KBM-7 (cell line): ENCODE measurements at regions not wholly inside any gene's neighbourhood (a gene's known extent, or its start where the extent isn't known, plus 50 kb on each side); places are given as distances from the start of the nearest gene placed in this dataset.

ENCODE experiments used
- DNase-seq: peaks from one replicate; pipeline ENCODE4 v3.0.0-alpha.2; 2015
- in situ Hi-C: fragments of 300-500 bp; cut with MboI; formaldehyde crosslinking; loops from 2 replicates; pipeline ENCODE4 v1.14.3; 2020; ENCODE audit warnings: low sequenced_read_pairs, low pct_unique_long_range_greater_than_20kb, mixed read lengths

- DNase-seq, result no peak
- in situ Hi-C loops, result no loop called here
Measured at GRCh38 chr5:98064118-98064685, 709.3 kb upstream of the RGMB start.

DNA sequence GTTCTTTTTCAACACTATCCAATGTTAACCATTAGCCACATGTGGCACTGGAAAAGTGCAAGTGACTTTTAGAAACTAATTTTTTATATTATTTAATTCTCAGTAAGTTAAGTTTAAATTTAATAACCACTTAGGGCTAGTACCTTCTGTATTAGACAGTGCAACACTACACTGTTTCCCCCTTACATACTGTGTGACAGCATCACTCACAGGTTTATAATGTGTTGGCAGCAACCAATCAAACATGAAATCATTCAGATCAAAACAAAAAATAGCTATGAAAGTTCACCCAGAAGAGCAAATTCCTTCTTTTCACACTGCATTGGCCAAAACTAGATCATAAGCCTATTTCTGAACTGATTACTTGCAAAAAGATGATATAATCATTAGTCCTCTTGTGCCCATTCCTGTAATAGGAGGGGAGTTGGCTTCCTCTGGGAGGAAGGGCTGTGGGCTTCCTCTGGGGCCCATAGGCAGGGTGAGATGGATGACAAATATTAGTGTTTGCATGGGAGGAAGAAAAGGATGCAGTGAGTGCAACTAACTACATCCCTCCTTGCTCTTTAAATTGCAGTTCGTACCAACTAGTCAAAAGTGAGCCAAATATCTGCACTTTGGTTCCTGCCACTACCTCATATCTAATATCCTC, 708.1 kb upstream of the RGMB start:
- in situ Hi-C loops, result no loop called here
- DNase-seq, result no peak

DNA sequence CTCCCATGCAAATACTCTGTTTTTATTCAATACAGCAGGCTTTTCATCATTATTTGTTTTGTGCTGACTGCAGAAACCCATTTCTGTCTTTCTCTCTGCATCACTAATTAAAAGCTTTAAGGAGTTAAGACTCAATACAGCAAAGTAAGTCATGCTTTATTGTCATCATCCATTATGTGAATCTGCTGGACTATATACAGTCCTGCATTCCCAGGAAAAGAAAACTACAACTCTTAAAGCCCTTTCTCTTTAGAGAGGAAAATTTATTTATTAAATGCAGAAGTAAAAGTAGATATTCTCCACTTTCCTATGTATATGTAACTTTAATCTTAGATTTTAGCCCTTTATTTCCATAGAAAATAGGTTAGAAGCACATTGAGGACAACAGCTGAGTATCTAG, 706.6 kb upstream of the RGMB start:
- no peak for DNase-seq
- in situ Hi-C loops, result no loop called here

DNA sequence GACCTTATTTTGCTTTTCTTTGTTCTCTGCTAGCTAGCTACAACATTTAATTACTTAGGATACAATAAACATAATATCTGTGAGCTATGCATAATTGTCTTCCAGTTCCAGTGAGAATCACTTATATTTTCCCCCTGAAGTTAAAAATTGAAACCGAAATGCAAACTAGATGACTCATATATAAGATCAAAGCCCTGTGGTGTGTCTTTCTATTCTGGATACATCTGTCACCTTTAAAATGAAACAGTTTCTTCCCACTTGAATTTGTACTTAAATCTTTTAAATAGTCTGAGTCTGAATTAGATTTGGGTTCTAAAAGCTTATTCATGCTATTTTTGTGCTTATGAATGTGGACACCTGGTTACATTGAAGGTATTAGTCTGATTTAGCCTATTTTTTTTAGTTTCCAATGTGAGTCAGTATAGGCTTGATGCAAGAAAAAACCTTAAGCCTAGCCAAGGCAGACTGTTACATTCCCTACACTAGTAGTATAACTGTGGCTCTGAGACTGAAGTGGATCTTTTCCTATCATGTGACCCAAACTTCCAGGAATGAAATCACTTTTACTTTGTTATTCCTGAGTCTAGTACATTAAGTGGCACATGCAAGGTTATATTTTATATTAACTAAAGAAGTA, 703.5 kb upstream of the RGMB start:
- no peak for DNase-seq
- in situ Hi-C loops, result no loop called here

GRCh38 chr5:98072921-98073320, 700.5 kb upstream of the RGMB start:
- no peak for DNase-seq
- in situ Hi-C loops, result no loop called here

DNA sequence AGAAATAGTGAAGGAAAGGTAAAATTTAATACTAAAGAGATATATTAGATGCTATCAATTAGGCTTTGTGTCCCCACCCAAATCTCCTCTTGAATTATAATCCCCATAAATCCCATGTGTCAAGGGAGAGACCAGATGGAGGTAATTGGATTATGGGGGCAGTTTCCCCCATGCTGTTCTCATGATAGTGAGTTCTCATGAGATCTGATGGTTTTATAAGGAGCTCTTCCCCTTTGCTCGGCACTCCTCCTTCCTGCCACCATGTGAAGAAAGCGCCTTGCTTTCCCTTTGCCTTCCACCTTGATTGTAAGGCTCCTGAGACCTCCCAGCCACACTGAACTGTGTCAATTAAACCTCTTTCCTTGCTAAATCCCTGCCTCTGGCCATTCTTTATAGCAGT, 697.0 kb upstream of the RGMB start:
- in situ Hi-C loops, result no loop called here
- DNase-seq, result no peak

GRCh38 chr5:98085593-98085992, 687.9 kb upstream of the RGMB start:
- in situ Hi-C loops, result no loop called here
- DNase-seq, result no peak

GRCh38 chr5:98095072-98095471, 678.4 kb upstream of the RGMB start:
- no peak for DNase-seq
- in situ Hi-C loops, result no loop called here

DNA sequence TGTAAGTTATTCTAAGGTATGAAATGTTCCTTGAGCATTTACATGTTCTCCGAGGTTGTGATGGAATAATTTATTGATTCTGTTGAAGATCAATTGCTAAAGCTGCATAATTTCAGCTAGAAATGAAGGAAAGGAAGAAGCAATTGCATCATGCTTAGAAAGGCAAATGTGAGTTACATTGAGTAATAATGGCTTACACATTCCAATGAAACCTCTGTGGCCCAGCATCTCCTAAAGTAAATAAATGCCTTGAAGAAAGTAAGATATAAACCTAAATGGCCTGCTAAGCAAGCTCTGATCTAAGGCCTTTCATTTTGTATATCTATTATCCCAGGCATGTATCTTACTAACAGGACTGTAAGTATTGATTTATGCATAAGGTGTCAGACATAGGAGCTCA, 677.3 kb upstream of the RGMB start:
- in situ Hi-C loops, result no loop called here
- DNase-seq, result no peak

DNA sequence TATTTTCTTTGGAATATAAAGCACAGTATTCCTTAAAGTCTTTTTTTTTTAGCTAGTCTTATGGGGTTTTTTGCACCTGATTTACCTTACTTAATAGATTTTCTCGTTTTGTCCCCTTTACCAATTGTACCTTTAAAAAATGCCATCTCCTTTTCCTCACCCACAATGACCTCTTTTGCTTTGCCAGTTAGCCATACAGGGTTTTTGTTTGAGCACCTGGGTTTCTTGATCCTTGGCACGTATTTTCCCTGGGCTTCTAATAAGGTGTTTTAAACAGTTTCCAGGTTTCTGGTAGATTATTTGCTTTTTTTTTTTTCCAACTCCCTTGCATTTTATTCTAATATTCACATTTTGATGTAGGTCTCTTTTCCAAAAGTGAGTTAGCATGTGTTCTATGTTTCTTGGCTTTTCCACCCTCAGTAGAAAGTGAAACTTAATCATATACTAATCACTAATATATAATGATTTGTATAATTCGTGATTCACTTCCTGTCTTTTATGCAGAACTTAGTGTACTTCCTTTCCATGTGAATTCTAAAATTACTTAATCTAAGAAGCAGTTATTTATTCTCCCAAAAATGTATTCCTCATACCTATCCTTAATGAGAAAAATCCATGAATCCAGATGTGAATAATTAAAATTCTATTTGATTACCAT, 673.9 kb upstream of the RGMB start:
- DNase-seq, result no peak
- in situ Hi-C loops, result no loop called here

- DNase-seq, result no peak
- in situ Hi-C loops, result no loop called here
Measured at GRCh38 chr5:98101131-98101530, 672.3 kb upstream of the RGMB start.

GRCh38 chr5:98102936-98103335, 670.5 kb upstream of the RGMB start:
- in situ Hi-C loops, result no loop called here

GRCh38 chr5:98103807-98104206, 669.7 kb upstream of the RGMB start:
- in situ Hi-C loops, result no loop called here
- no peak for DNase-seq

More at GRCh38 chr5:98102936-98103335, 670.5 kb upstream of the RGMB start:
- no peak for DNase-seq

- in situ Hi-C loops, result no loop called here
- no peak for DNase-seq
Measured at GRCh38 chr5:98104454-98105188, 668.8 kb upstream of the RGMB start.

DNA sequence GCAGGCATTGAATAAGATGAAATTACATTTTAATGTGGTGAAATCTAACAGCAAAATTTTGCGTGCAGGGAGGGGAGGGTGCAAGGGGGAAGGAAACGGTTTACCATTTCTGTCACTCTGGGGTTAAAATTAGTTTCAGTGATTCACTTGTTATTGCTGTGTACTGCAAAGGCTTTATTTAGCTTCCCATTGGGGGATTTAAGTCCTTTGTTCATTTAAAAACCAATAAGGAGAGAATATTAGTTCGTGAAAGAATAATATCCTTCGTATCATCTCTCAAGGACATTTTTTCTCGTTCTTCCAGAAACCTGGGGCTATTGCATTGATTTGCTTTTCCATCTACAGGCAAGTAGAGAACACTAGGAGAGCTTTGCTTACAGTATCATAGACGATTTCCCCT, 667.8 kb upstream of the RGMB start:
- in situ Hi-C loops, result no loop called here
- DNase-seq, result no peak

DNA sequence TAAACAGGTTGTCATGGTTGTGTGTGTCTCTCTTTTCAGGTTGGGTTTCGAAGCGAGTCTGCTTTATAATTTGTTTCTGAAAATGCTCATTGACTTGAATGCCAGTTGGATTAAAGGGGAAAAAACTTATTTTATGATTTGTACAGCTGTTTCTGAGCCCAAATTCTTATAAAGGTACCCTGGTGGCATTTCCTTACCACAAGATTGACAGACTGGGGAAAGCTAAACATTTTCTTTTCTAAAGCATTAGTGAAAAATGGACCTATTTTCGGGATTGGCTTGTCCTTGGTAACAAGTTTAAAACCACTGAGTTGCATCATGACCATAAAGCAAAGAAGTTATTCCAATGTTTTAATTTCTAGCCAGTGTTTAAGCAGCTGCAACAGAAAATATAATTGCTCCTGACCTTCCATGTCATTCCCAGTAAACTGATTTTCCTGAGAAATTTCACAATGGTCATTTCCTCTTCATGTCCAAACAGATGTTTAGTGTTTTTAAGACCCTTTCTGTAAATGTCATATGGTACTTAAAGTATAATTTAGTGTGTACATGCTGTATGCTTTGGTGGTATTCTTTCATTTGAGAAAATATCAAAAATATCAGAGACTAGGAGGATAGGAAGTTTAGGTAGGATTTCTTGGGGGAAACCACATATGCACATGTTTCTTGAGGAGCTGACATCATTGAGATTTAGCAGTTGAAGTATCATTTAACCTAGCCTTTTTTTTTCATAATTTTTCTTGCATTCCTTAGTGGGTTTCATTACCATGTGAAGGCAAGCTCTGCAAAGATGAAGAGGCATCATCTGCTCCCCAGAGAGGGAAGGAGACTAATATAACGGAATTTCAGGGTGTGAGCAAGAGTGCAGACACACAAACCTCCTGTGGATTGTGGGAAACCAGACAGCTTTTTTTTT, 667.1 kb upstream of the RGMB start:
- in situ Hi-C loops, result no loop called here
- no peak for DNase-seq

GRCh38 chr5:98108497-98108896, 665.0 kb upstream of the RGMB start:
- in situ Hi-C loops, result no loop called here
- DNase-seq, result no peak

- in situ Hi-C loops, result no loop called here
- no peak for DNase-seq
Measured at GRCh38 chr5:98109561-98110006, 663.9 kb upstream of the RGMB start.

GRCh38 chr5:98110282-98110691, 663.2 kb upstream of the RGMB start:
- DNase-seq, result no peak
- in situ Hi-C loops, result no loop called here
